ENCODE measurements at regions not wholly inside any gene's neighbourhood (a gene's known extent, or its start where the extent isn't known, plus 50 kb on each side); places are given as distances from the start of the nearest gene placed in this dataset.
"Not testable (repeated sequence)": the region's sequence is repeated elsewhere in the genome, so short reads cannot be mapped to it uniquely, and the experiment has no call there.

GRCh38 chr1:177425199-177425598, 254.4 kb downstream of the BRINP2 start:
- no peak for DNase-seq

GRCh38 chr1:177424744-177425143, 254.0 kb downstream of the BRINP2 start:
- DNase-seq: no peak

- no peak for DNase-seq
Observed at GRCh38 chr1:177423090-177423489, 252.3 kb downstream of the BRINP2 start.

- DNase-seq: no peak
Observed at GRCh38 chr1:177413982-177414596, 243.3 kb downstream of the BRINP2 start.

- no peak for DNase-seq
Observed at GRCh38 chr1:177411381-177411780, 240.6 kb downstream of the BRINP2 start.

GRCh38 chr1:177410179-177410766, 239.5 kb downstream of the BRINP2 start:
- DNase-seq: no peak

GRCh38 chr1:177406323-177406722, 235.6 kb downstream of the BRINP2 start:
- DNase-seq: not testable (repeated sequence)

GRCh38 chr1:177392336-177392735, 221.6 kb downstream of the BRINP2 start:
- DNase-seq: no peak

GRCh38 chr1:177385760-177386698, 215.3 kb downstream of the BRINP2 start:
- no peak for DNase-seq

GRCh38 chr1:177384461-177384860, 213.7 kb downstream of the BRINP2 start:
- DNase-seq: no peak

- no peak for DNase-seq
Observed at GRCh38 chr1:177383715-177384114, 213.0 kb downstream of the BRINP2 start.

GRCh38 chr1:177377866-177378265, 207.1 kb downstream of the BRINP2 start:
- DNase-seq: no peak

GRCh38 chr1:177368255-177368654, 197.5 kb downstream of the BRINP2 start:
- DNase-seq: no peak

GRCh38 chr1:177366091-177366490, 195.3 kb downstream of the BRINP2 start:
- no peak for DNase-seq

- no peak for DNase-seq
Observed at GRCh38 chr1:177360791-177361190, 190.0 kb downstream of the BRINP2 start.

- DNase-seq: no peak
Observed at GRCh38 chr1:177356674-177357435, 186.1 kb downstream of the BRINP2 start.

- no peak for DNase-seq
Observed at GRCh38 chr1:177355575-177355974, 184.8 kb downstream of the BRINP2 start.

- DNase-seq: no peak
Observed at GRCh38 chr1:177354247-177354646, 183.5 kb downstream of the BRINP2 start.

- DNase-seq: peak; percentile 83
Observed at GRCh38 chr1:177351361-177352108, 180.8 kb downstream of the BRINP2 start.

- no peak for DNase-seq
Observed at GRCh38 chr1:177346790-177347359, 176.1 kb downstream of the BRINP2 start.

GRCh38 chr1:177343445-177343844, 172.7 kb downstream of the BRINP2 start:
- DNase-seq: no peak
